NAMALWA (cell line): ENCODE measurements at regions not wholly inside any gene's neighbourhood (a gene's known extent, or its start where the extent isn't known, plus 50 kb on each side); places are given as distances from the start of the nearest gene placed in this dataset.

Experiments
- DNase-seq: peaks from one replicate; pipeline ENCODE4 v3.0.0-alpha.2; 2015; ENCODE audit warnings: low spot score

DNA sequence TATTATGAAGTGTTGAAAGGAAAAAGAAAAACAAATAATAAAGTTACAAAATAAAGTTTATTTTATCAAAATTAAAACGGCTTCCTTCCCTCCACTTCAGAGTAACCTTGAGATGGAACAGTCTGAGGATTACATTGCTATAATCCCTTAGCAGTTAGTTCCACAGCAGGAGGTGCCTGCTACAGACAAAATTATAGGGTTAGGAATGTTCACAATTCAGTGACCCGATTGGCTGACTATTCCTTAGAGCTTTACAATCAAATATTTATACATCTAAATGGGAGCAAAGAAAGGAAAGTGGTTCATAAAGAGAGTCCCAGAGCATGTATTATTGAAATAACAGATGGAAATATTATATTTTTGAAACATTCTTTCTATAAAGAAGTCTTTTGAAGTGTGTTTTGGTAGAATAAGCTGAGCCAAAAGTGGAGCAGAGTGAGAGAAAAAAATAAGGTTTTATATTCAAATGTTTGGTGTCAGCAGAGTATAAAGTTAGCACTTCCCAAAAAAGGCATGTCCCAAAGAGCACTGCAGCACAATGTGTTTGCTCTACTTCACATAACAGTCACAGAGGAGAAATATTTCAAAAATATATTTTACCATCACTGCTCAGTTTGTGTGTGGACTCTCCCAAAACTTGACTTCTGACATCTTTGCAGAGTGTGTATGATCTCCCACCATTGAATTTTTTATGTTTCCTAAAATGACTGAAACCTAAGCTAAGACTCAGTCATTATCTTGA, 71.4 kb upstream of the GORAB start:
- no peak for DNase-seq

DNA sequence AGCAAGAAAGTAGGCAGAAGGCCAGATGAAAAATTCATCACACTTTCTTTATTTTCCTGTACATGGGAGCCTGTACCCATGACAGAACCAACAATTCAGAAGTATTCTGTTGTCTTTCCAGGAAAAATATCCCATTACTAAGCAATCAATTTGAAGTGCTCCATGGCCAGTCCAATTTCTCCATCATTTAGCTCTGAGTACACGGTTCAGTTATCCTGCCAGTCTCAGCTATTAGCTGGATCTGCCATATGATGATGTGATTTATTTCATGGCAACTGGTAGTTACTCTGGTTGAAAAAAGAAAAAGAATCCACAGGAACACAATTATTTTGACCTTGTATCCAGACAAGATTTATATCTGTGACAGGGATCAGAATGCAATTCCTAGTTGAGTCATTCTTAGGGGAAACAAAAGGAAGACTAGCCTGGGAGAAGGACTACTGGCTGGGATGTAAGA, 70.6 kb upstream of the GORAB start:
- DNase-seq = no peak

DNA sequence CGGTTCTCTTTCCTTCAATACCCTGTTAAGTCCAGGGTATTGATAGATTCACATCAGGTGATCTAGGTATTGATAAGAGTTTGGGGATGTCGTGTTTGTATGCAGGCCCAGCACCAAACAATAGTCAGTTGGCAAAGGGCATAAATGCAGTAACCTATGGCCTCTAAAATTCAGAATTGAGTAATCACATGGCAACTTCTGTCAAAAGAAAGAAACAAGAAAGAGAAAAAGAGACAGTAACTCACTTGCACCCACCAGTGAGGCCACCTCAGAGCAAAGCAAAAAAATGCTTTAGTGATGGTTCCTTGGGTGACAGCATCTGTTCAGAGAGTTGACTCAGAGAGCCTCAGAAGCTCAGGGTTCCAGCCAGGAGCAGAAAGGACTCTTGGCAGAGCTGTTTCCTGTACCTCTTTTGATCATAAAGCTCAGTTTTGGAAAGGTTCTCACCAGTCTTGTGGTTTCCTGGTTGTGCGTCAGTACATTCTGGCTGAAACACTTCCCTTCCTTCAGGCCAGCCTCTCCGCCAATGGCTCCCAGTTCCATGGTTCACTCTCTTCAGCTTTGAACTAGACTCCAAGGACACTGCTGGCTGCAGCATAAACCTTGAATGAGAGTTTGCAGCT, 70.1 kb upstream of the GORAB start:
- DNase-seq = no peak

DNA sequence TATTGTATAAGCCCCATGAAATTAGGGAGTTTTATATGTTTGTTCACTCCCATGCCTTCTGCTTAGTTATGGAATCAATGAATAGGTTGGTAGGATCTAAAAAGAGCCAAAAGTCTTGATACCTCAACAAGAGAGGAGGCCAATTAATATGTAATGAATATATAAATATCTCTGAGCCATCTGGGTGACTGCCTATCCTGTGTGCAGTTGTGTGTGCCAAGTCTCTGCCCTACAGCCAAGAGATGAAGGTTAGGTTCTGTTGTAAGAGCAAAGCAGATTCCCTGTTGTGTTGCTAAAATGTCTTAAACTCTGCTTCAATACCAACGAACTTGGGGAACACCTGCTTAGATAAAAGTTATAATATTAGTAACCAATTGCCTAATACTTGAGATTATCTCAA, 61.8 kb upstream of the GORAB start:
- DNase-seq = no peak

DNA sequence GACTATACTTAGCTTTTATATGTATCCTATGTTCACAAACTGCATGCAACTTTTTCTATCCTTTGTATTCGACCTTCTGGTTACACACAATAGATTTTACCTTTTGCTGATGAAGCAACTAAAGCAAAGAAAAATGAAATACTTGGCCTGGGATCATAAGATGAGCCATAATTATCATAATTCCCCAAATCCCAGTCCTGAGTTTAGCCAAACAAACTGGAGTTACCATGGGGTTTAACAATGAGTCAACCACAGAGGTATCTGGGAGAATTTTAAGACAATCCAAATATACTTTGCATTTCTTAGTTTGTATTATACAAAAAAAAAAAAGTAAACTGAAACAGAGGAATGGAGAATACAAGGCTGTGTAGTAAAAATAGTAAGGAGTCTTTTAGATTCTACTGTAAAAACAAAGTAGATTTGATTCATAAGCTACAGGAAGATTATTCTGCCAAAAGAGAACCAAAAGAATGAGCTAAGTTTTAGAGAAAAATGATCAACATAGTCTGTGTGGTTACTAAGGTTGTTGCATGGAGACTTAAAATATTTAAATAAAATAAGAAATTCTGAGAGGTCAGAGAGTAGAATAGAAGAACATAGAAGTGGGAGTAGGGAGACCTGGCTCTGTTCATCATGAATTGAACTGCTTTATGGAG, 60.4 kb upstream of the GORAB start:
- DNase-seq = no peak

DNA sequence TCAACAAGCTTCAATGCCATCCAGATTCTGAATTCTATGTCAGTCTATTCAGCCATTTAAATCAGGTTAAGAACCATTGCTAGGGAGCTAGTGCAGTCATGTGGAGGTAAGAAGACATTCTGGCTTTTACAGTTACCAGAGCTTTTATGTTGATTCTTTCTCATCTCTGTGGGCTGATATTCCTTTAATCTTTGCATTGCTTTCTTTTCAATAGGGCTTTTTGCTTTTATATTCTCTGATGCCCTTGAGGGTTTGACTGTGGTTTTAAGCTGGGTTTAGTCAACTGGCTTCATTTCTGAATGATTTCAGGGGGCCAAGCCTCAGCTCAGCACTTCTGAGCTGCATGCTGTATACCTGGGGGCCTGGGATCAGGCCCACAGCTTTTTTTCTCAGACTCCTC, 51.0 kb upstream of the GORAB start:
- no peak for DNase-seq
